Brain microvascular endothelial cell (primary cell): ENCODE measurements at regions not wholly inside any gene's neighbourhood (a gene's known extent, or its start where the extent isn't known, plus 50 kb on each side); places are given as distances from the start of the nearest gene placed in this dataset.

Experiments used
- DNase-seq: peaks from one replicate; pipeline ENCODE4 v3.0.0-alpha.2; 2020
- H3K27ac ChIP-seq: fragments of 250-450 bp; sonication (Bioruptor Pico); 2 replicates; pipeline ENCODE4 v1.5.1; 2020; ENCODE audit warnings: mild to moderate bottlenecking, moderate library complexity
- H3K27me3 ChIP-seq: fragments of 250-450 bp; sonication (Bioruptor Pico); replicated peaks from 2 replicates; pipeline ENCODE4 v1.5.1; 2020; ENCODE audit warnings: mild to moderate bottlenecking
- H3K36me3 ChIP-seq: fragments of 250-450 bp; sonication (Bioruptor Pico); replicated peaks from 2 replicates; pipeline ENCODE4 v1.5.1; 2020; ENCODE audit warnings: mild to moderate bottlenecking
- H3K4me3 ChIP-seq: 2 replicates; pipeline ENCODE4 v1.5.1; 2011; ENCODE audit warnings: low read depth, mild to moderate bottlenecking, control low read depth, low read length, moderate library complexity
- in situ Hi-C: cut with HindIII; loops from 2 replicates; pipeline ENCODE4 v1.10.0; 2017; ENCODE audit warnings: low sequenced_read_pairs, low pct_ligation_motif_present
- TF ChIP-seq, protein P1 (sequence below): IDR thresholded peaks from 2 replicates; pipeline ENCODE4 v1.5.1; 2011; ENCODE audit warnings: low read depth, mild to moderate bottlenecking, moderate library complexity, low read length, control low read depth, inconsistent platforms; ENCODE audit errors: missing control alignments

DNA sequence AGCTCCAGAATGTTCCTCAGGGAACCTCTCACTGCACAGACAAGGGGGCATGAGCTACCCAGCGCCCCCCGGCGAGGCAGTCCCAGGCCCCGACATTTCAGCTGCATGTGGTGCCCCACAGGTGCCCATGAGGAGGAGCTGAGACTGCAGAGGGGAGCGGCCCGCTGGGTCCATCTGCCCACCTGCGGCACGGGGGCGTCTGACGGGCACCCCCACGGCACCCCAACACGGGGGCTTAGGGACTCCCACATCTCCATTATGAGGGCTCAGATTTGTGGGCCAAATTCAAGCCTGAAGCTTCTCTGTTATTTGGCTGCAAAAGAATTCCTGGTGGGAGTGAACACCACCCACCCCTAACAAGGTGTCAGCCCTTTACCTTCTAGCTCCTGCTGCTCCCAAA, 258.4 kb downstream of the UACA start:
- Histone ChIP-seq H3K27ac (peak overlapping the region; percentile 27), H3K27me3 (no peaks in the 10 kb centered on the region), H3K36me3 (no peaks in the 10 kb centered on the region), H3K4me3 (no peak overlapping the region)
- TF ChIP-seq, protein P1, sequence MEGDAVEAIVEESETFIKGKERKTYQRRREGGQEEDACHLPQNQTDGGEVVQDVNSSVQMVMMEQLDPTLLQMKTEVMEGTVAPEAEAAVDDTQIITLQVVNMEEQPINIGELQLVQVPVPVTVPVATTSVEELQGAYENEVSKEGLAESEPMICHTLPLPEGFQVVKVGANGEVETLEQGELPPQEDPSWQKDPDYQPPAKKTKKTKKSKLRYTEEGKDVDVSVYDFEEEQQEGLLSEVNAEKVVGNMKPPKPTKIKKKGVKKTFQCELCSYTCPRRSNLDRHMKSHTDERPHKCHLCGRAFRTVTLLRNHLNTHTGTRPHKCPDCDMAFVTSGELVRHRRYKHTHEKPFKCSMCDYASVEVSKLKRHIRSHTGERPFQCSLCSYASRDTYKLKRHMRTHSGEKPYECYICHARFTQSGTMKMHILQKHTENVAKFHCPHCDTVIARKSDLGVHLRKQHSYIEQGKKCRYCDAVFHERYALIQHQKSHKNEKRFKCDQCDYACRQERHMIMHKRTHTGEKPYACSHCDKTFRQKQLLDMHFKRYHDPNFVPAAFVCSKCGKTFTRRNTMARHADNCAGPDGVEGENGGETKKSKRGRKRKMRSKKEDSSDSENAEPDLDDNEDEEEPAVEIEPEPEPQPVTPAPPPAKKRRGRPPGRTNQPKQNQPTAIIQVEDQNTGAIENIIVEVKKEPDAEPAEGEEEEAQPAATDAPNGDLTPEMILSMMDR = no peak
- in situ Hi-C loops = no loop called here
- no peak for DNase-seq

DNA sequence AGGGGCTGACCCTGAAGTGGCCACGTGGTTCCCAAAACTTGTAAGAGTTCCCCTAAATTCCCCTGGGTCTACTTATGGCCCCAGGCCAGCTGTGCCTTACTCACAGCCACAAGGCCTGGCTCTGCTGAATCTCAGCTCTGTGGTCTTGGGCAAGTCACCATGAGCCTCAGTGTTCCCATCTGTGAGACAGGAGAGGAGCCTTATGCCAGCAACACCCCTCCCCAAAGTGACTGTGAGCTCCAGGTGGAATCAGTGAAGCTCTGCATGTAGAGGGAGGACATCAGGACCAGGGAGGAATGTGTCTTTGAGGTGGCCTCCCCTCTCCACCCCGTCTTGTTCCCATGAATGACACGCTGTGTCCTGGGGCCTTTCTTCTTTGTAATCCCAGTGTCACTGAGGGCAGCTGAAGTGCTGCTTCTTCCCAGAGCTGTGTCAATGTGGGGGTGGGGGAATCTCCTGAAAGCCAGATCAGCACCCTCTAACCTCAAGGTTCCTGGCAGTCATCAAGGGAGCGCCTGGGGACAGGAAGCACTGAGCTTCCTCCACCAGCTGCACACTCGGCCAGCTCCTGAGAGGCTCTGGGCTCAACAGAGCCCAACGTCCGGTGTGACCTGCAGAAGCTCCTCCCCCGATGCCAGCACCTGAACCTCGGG, 258.9 kb downstream of the UACA start:
- TF ChIP-seq, protein P1 = no peak
- H3K27ac ChIP-seq = no peak overlapping the region

DNA sequence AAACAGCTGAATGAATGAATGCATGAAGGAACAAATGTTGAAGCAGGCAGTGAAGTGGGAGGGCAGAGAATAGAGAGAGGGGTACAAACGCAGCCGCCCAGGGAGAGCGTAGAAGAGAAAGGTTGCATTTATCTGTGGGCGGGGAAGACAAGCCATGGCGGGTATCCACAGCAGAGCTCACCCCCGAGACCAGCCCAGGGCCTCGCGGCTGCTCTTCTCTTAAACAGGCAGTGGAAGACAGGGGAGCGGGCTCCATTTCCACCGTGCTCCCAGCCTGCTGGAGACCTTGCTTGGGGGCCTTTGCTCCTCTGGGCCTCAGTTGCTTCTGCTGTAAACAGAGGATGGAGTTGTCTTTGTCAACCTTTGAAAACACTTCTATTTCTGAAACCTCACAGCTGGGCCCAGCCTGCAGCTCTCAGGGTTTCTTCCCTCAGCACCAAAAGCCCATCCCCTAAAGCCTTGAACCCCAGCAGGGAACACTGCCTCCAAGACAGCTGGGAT, 259.5 kb downstream of the UACA start:
- H3K27me3 ChIP-seq = no peaks in the 10 kb centered on the region
- in situ Hi-C loops = no loop called here
- DNase-seq = no peak
- H3K27ac ChIP-seq = no peak overlapping the region
- TF ChIP-seq, protein P1 = no peak
- H3K36me3 ChIP-seq = no peaks in the 10 kb centered on the region
- no peak overlapping the region for H3K4me3 ChIP-seq

More for the DNA sequence above, 258.9 kb downstream of the UACA start:
- DNase-seq = peak; percentile 56
- no peaks in the 10 kb centered on the region for H3K36me3 ChIP-seq
- no peaks in the 10 kb centered on the region for H3K27me3 ChIP-seq
- no peak overlapping the region for H3K4me3 ChIP-seq
- in situ Hi-C loops = no loop called here

DNA sequence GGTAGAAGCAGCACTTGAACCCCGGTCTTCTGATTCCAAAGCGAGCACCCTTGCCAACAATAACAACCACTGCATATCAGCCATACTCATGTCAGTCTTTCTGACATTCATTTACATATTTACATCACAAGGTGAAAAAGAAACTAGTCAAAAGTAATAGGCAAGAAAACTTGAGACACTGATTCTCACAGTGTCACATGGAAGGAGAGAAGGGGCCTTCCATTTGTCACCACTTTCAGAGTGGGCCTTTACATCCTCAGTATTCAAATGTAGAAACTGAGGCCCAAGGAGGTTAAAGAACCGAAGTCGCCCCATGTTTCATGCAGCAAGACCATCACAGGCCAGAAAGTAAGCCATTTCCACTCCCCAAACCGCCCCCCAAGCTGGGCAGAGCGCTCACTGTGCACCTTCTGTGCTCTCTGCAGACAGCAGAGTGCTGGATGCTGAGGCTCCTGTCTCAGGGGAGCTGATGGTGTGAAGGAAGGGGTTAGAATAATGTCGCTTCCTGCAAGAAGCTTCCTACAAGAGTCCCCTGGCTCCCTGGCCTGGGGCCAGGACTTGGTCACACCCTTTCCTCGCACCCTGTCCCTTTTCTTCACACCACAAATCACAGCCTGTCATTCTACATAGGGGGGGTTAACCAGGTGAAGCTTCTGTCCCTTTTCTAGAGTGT, 260.1 kb downstream of the UACA start:
- in situ Hi-C loops = no loop called here
- H3K4me3 ChIP-seq = no peak overlapping the region
- DNase-seq = no peak
- H3K27ac ChIP-seq = no peak overlapping the region
- no peaks in the 10 kb centered on the region for H3K36me3 ChIP-seq
- TF ChIP-seq, protein P1 = no peak
- H3K27me3 ChIP-seq = no peaks in the 10 kb centered on the region

DNA sequence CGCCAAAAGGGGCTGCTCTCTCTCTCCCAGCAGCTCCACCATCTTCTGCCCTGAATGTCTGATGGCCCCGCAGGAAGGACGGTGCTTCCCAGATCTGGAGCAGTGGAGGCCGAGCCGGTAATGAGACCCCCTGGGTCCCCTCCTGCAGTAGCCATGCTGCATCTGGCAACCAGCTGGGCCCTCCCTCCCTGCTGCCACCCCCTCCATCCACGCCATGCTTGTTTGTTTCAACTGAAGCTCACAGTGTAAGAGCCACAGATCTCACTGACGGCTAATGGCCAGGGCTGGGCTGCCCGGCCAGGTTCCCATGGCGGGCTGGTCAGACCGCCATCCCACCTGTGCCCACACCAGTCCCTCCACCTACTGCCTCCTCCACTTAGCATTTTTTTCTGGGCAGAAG, 260.8 kb downstream of the UACA start:
- Histone ChIP-seq H3K27ac (no peak overlapping the region), H3K4me3 (no peak overlapping the region), H3K36me3 (no peaks in the 10 kb centered on the region), H3K27me3 (no peaks in the 10 kb centered on the region)
- TF ChIP-seq, protein P1 = no peak
- in situ Hi-C loops = no loop called here
- no peak for DNase-seq
